GM12891 (cell line): ENCODE measurements at regions not wholly inside any gene's neighbourhood (a gene's known extent, or its start where the extent isn't known, plus 50 kb on each side); places are given as distances from the start of the nearest gene placed in this dataset.

ENCODE experiments used
- PAX5 ChIP-seq: IDR thresholded peaks from 2 replicates; pipeline ENCODE4 v1.6.1; 2011; ENCODE audit warnings: low read length, moderate library complexity, mild to moderate bottlenecking; ENCODE audit not compliant: insufficient read depth, severe bottlenecking
- POLR2A ChIP-seq: IDR thresholded peaks from 2 replicates; pipeline ENCODE4 v1.6.1; 2011; ENCODE audit warnings: low read depth, low read length, control low read depth
- POLR2AphosphoS5 ChIP-seq: IDR thresholded peaks from 2 replicates; pipeline ENCODE4 v1.6.1; 2011; ENCODE audit warnings: low read depth, low read length, control low read depth
- SPI1 ChIP-seq: IDR thresholded peaks from 2 replicates; pipeline ENCODE4 v1.6.1; 2011; ENCODE audit warnings: low read depth, low read length, control low read depth
- TAF1 ChIP-seq: IDR thresholded peaks from 2 replicates; pipeline ENCODE4 v1.6.1; 2011; ENCODE audit warnings: low read depth, low read length, control low read depth

- TF ChIP-seq TAF1, result no peak
- no peak for TF ChIP-seq POLR2A
- no peak for TF ChIP-seq POLR2AphosphoS5
- TF ChIP-seq PAX5, result no peak
- no peak for TF ChIP-seq SPI1
These were observed 132.0 kb upstream of the CDH19 start for GRCh38 chr18:66735933-66736332.
